PC-3 (cell line): ENCODE measurements at regions not wholly inside any gene's neighbourhood (a gene's known extent, or its start where the extent isn't known, plus 50 kb on each side); places are given as distances from the start of the nearest gene placed in this dataset.

Source experiments
- ATAC-seq: fragments of 200-7000 bp; cut with Tn5 transposase; 2 replicates; pipeline ENCODE4 v1.9.1; 2020; ENCODE audit warnings: mild to moderate bottlenecking, moderate library complexity
- BruUV-seq: library from RNA; stranded (reverse); fragments of 400-500 nt; replicated peaks from 2 replicates; lab custom pipeline; 2021; lab: Mats Ljungman, UMichigan
- CTCF ChIA-PET: fragments of 300-600 bp; sonication (Branson Sonifier 250); formaldehyde crosslinking; loops from one replicate; lab custom pipeline; 2022; ENCODE audit warnings: antibody characterized with exemption; lab: Charles Lee
- POLR2A ChIA-PET: fragments of 300-600 bp; sonication (Branson Sonifier 250); formaldehyde crosslinking; loops from one replicate; lab custom pipeline; 2022; ENCODE audit warnings: antibody characterized with exemption; ENCODE audit not compliant: unreplicated experiment; lab: Charles Lee
- DNase-seq: peaks from one replicate; pipeline ENCODE4 v3.0.0-alpha.2; 2015
- H2AFZ ChIP-seq: fragments of 300-600 bp; sonication (generic); 2 replicates; pipeline ENCODE4 v1.6.0; 2016; ENCODE audit warnings: antibody characterized with exemption, low read length
- H3F3A ChIP-seq: fragments of 300-600 bp; sonication (generic); one replicate; pipeline ENCODE4 v1.6.0; 2017; ENCODE audit warnings: antibody characterized with exemption, low read length, control low read depth, mild to moderate bottlenecking; ENCODE audit not compliant: unreplicated experiment
- H3K27ac ChIP-seq: fragments of 300-600 bp; sonication (generic); 2 replicates; pipeline ENCODE4 v1.5.1; 2016; ENCODE audit warnings: mild to moderate bottlenecking, low read length
- H3K27me3 ChIP-seq: fragments of 300-600 bp; sonication (generic); 2 replicates; pipeline ENCODE4 v1.6.1; 2016; ENCODE audit warnings: low read length, mixed read lengths
- H3K36me3 ChIP-seq: fragments of 300-600 bp; sonication (generic); 2 replicates; pipeline ENCODE4 v1.6.1; 2016; ENCODE audit warnings: low read depth, mixed run types, low read length, mixed read lengths
- H3K4me1 ChIP-seq: fragments of 300-600 bp; sonication (generic); 2 replicates; pipeline ENCODE4 v1.5.1; 2016; ENCODE audit warnings: low read length; ENCODE audit not compliant: insufficient read depth
- H3K4me2 ChIP-seq: fragments of 300-600 bp; sonication (generic); 2 replicates; pipeline ENCODE4 v1.6.0; 2016; ENCODE audit warnings: low read length
- H3K4me3 ChIP-seq: fragments of 300-600 bp; sonication (generic); 2 replicates; pipeline ENCODE4 v1.5.1; 2016; ENCODE audit warnings: mild to moderate bottlenecking, low read length, mixed read lengths
- H3K79me2 ChIP-seq: fragments of 300-600 bp; sonication (generic); 2 replicates; pipeline ENCODE4 v1.6.1; 2017; ENCODE audit warnings: low read length, mixed read lengths
- H3K9ac ChIP-seq: fragments of 300-600 bp; sonication (generic); 2 replicates; pipeline ENCODE4 v1.6.0; 2016; ENCODE audit warnings: mild to moderate bottlenecking, low read length
- H3K9me2 ChIP-seq: fragments of 300-600 bp; sonication (generic); replicated peaks from 2 replicates; pipeline ENCODE4 v1.6.1; 2016; ENCODE audit warnings: mixed run types, low read length, mixed read lengths
- H3K9me3 ChIP-seq: fragments of 300-600 bp; sonication (generic); 2 replicates; pipeline ENCODE4 v1.6.1; 2016; ENCODE audit warnings: low read length, mixed read lengths
- H4K20me1 ChIP-seq: fragments of 300-600 bp; sonication (generic); 2 replicates; pipeline ENCODE4 v1.6.1; 2016; ENCODE audit warnings: low read length, mixed read lengths
- CTCF ChIP-seq: fragments of 300-600 bp; sonication (generic); conservative IDR thresholded peaks from 2 replicates; pipeline ENCODE4 v1.5.1; 2017; ENCODE audit warnings: antibody characterized with exemption, low read depth, mild to moderate bottlenecking, low read length
- EZH2 ChIP-seq: fragments of 300-600 bp; sonication (generic); IDR thresholded peaks from one replicate; pipeline ENCODE4 v1.6.1; 2017; ENCODE audit warnings: antibody characterized with exemption, mild to moderate bottlenecking, low read length; ENCODE audit not compliant: unreplicated experiment
- EZH2phosphoT487 ChIP-seq: fragments of 300-600 bp; sonication (generic); IDR thresholded peaks from 2 replicates; pipeline ENCODE4 v1.6.1; 2018; ENCODE audit warnings: mild to moderate bottlenecking, antibody characterized with exemption, low read length, borderline replicate concordance
- intact Hi-C: fragments of 100-400 bp; cut with micrococcal nuclease; formaldehyde crosslinking; loops from 2 replicates; pipeline ENCODE4 v1.9.0; 2023

GRCh38 chr1:4483021-4483625, 171.3 kb upstream of the AJAP1 start:
- H2AFZ ChIP-seq = no peak overlapping the region
- no peaks in the 10 kb centered on the region for H4K20me1 ChIP-seq
- H3K9me3 ChIP-seq = peaks cover 7% of the 10 kb centered on the region
- H3K4me2 ChIP-seq = no peak overlapping the region
- H3K27ac ChIP-seq = no peak overlapping the region
- H3K9me2 ChIP-seq = no peaks in the 10 kb centered on the region
- BruUV-seq = no TSS peak
- ChIA-PET POLR2A (no interaction called here), CTCF (no interaction called here)
- H3K4me3 ChIP-seq = no peak overlapping the region
- H3K79me2 ChIP-seq = no peaks in the 10 kb centered on the region
- DNase-seq (no peak), ATAC-seq (no peak)
- H3K36me3 ChIP-seq = no peaks in the 10 kb centered on the region
- H3K27me3 ChIP-seq = 0 out of 2 replicates have a peak, but pooled peaks cover 3% of the 10 kb centered on the region
- intact Hi-C loops = no loop called here
- H3K4me1 ChIP-seq = no peaks in the 10 kb centered on the region
- TF ChIP-seq EZH2phosphoT487 (no peak), CTCF (no peak), EZH2 (no peak)
- H3F3A ChIP-seq = no peaks in the 10 kb centered on the region
- no peak overlapping the region for H3K9ac ChIP-seq

GRCh38 chr1:4485398-4485797, 169.0 kb upstream of the AJAP1 start:
- H3K9me3 ChIP-seq = peaks cover 2% of the 10 kb centered on the region; the same call in 1 of the 2 replicates
- no peaks in the 10 kb centered on the region for H3K9me2 ChIP-seq
- H3K4me2 ChIP-seq = no peak overlapping the region
- POLR2A ChIA-PET = no interaction called here
- H3K27me3 ChIP-seq = 0 out of 2 replicates have a peak, but pooled peaks cover 3% of the 10 kb centered on the region
- no peak overlapping the region for H3K27ac ChIP-seq
- no peaks in the 10 kb centered on the region for H4K20me1 ChIP-seq
- H3K4me3 ChIP-seq = no peak overlapping the region
- CTCF ChIA-PET = no interaction called here
- no peaks in the 10 kb centered on the region for H3K79me2 ChIP-seq
- ATAC-seq (no peak), DNase-seq (no peak)
- no peaks in the 10 kb centered on the region for H3K4me1 ChIP-seq
- H3F3A ChIP-seq = no peaks in the 10 kb centered on the region
- BruUV-seq = no TSS peak
- intact Hi-C loops = no loop called here
- TF ChIP-seq CTCF = no peak
- TF ChIP-seq EZH2 = no peak
- no peak for TF ChIP-seq EZH2phosphoT487
- no peak overlapping the region for H2AFZ ChIP-seq
- H3K36me3 ChIP-seq = no peaks in the 10 kb centered on the region
- no peak overlapping the region for H3K9ac ChIP-seq

- H3K9me2 ChIP-seq = no peaks in the 10 kb centered on the region
- H3K4me1 ChIP-seq = no peaks in the 10 kb centered on the region
- no peak overlapping the region for H3K4me2 ChIP-seq
- CTCF ChIA-PET = no interaction called here
- no peaks in the 10 kb centered on the region for H3K79me2 ChIP-seq
- H3K9me3 ChIP-seq = no peaks in the 10 kb centered on the region
- intact Hi-C loops = no loop called here
- no peak for DNase-seq
- H3K36me3 ChIP-seq = no peaks in the 10 kb centered on the region
- no TSS peak for BruUV-seq
- no peak overlapping the region for H3K4me3 ChIP-seq
- H3F3A ChIP-seq = no peaks in the 10 kb centered on the region
- no peak overlapping the region for H3K27ac ChIP-seq
- no peaks in the 10 kb centered on the region for H4K20me1 ChIP-seq
- H3K9ac ChIP-seq = no peak overlapping the region
- POLR2A ChIA-PET = no interaction called here
- no peak overlapping the region for H2AFZ ChIP-seq
- no peak for ATAC-seq
- TF ChIP-seq CTCF (no peak), EZH2 (no peak), EZH2phosphoT487 (no peak)
- 0 out of 2 replicates have a peak, but pooled peaks cover 3% of the 10 kb centered on the region for H3K27me3 ChIP-seq
Observed at GRCh38 chr1:4485878-4486277, 168.5 kb upstream of the AJAP1 start.
